ENCODE measurements at regions not wholly inside any gene's neighbourhood (a gene's known extent, or its start where the extent isn't known, plus 50 kb on each side); places are given as distances from the start of the nearest gene placed in this dataset.

DNA sequence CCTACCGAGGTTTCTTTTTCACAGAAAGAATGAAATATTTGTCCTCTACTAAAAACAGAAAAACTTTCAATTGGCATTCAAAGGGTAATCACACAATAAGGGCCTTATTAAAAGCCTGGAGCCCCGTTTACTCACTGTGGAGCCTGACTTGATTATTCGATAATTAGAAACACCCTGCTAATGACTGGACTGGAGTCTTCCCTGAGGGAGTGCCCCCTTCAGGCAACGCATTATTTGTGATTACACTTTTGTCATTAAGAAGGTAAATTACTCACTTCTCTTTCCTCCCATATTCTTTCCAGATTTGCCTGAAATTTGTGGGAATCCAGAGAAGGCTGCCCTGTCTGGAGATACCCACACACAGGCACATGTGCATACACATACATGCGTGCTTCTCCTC is 444.2 kb upstream of the NPVF start:
- no peaks in the 10 kb centered on the region for H3K4me1 ChIP-seq (ENCODE audit: control insufficient read depth, extremely low read depth, insufficient read depth, low read length)
- no peaks in the 10 kb centered on the region for H3K36me3 ChIP-seq (ENCODE audit: control insufficient read depth in 2 of 2, extremely low read depth in 1 of 2, insufficient read depth in 2 of 2, low read length in 2 of 2)
- no peaks in the 10 kb centered on the region for H3K9me1 ChIP-seq (replicated peaks; ENCODE audit: control insufficient read depth, extremely low read depth, insufficient read depth, low read length)
- H3K27me3 ChIP-seq (ENCODE audit: control insufficient read depth in 2 of 2, insufficient read depth in 2 of 2, low read length in 2 of 2) = no peaks in the 10 kb centered on the region
- H3K9me3 ChIP-seq (replicated peaks; ENCODE audit: control insufficient read depth, insufficient read depth, low read length) = no peaks in the 10 kb centered on the region
- CTCF ChIA-PET = no interaction called here
- H4K20me1 ChIP-seq (replicated peaks; ENCODE audit: control insufficient read depth, extremely low read depth, insufficient read depth, low read length) = no peaks in the 10 kb centered on the region
- DNase-seq (ENCODE audit: low read depth, low spot score) (no peak), FAIRE-seq (no peak)
- H3K79me2 ChIP-seq (ENCODE audit: control insufficient read depth, insufficient read depth, low read length) = no peaks in the 10 kb centered on the region
- TF ChIP-seq, protein P1, sequence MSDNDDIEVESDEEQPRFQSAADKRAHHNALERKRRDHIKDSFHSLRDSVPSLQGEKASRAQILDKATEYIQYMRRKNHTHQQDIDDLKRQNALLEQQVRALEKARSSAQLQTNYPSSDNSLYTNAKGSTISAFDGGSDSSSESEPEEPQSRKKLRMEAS (IDR thresholded peaks at IDR 0.05; ENCODE audit: insufficient read depth, insufficient read length) = no peak
- no peak for TF ChIP-seq MYC (IDR thresholded peaks at IDR 0.05; ENCODE audit: low read depth, low read length)
- TF ChIP-seq POLR2A (IDR thresholded peaks at IDR 0.05; ENCODE audit: low read depth, low read length) = no peak
- TF ChIP-seq JUN (IDR thresholded peaks at IDR 0.05; ENCODE audit: borderline replicate concordance, insufficient read depth, insufficient read length, low read depth) = no peak
- TF ChIP-seq GATA2 (IDR thresholded peaks at IDR 0.05; ENCODE audit: insufficient read depth, insufficient read length, low read depth, low read length) = no peak
- TF ChIP-seq, protein P2, sequence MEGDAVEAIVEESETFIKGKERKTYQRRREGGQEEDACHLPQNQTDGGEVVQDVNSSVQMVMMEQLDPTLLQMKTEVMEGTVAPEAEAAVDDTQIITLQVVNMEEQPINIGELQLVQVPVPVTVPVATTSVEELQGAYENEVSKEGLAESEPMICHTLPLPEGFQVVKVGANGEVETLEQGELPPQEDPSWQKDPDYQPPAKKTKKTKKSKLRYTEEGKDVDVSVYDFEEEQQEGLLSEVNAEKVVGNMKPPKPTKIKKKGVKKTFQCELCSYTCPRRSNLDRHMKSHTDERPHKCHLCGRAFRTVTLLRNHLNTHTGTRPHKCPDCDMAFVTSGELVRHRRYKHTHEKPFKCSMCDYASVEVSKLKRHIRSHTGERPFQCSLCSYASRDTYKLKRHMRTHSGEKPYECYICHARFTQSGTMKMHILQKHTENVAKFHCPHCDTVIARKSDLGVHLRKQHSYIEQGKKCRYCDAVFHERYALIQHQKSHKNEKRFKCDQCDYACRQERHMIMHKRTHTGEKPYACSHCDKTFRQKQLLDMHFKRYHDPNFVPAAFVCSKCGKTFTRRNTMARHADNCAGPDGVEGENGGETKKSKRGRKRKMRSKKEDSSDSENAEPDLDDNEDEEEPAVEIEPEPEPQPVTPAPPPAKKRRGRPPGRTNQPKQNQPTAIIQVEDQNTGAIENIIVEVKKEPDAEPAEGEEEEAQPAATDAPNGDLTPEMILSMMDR (IDR thresholded peaks at IDR 0.05; ENCODE audit: extremely low read depth in 1 of 2, insufficient read depth in 1 of 2, low read depth in 1 of 2, low read length in 2 of 2) = no peak
- no peak for TF ChIP-seq EZH2 (IDR thresholded peaks at IDR 0.05; ENCODE audit: borderline replicate concordance, low read depth, low read length, severe bottlenecking)
- TF ChIP-seq POLR2AphosphoS5 (IDR thresholded peaks at IDR 0.05; ENCODE audit: insufficient read depth, low read depth, low read length) = no peak
- no peak for TF ChIP-seq FOS (IDR thresholded peaks at IDR 0.05; ENCODE audit: borderline replicate concordance, insufficient read depth, low read length)
- intact Hi-C loops (cut with micrococcal nuclease) = no loop called here
- no peak overlapping the region for H2AFZ ChIP-seq (ENCODE audit: low read depth, low read length)
- H3K4me2 ChIP-seq (ENCODE audit: insufficient read depth, low read length) = no peak overlapping the region
- no peak overlapping the region for H3K27ac ChIP-seq (ENCODE audit: insufficient read depth, low read depth, low read length)
- H3K4me3 ChIP-seq (replicated peaks in 1 of 3; ENCODE audit: insufficient read depth in 1 of 3, low read depth in 1 of 3, low read length in 3 of 3) = no peak overlapping the region
- dilution Hi-C loops (cut with MboI; ENCODE audit: extremely low pct_ligation_motif_present, low sequenced_read_pairs) = no loop called here
- POLR2A ChIA-PET = no interaction called here
- no peak overlapping the region for H3K9ac ChIP-seq (replicated peaks; ENCODE audit: extremely low read depth, insufficient read depth, low read length)
- BruUV-seq (replicated peaks) = no TSS peak
